Activated CD4-positive, alpha-beta T cell treated with anti-CD3 and anti-CD28 coated beads, Interleukin-10, Interleukin-2, amounts not matched to agents 100 ng/mL and 50 ng/mL, durations not matched to agents 16 hours and 8 hours (primary cell): ENCODE measurements at regions not wholly inside any gene's neighbourhood (a gene's known extent, or its start where the extent isn't known, plus 50 kb on each side); places are given as distances from the start of the nearest gene placed in this dataset.
"Not testable (repeated sequence)": the region's sequence is repeated elsewhere in the genome, so short reads cannot be mapped to it uniquely, and the experiment has no call there.

Experiments
- DNase-seq: peaks from one replicate; pipeline ENCODE4 v3.0.0-alpha.2; 2020

DNA sequence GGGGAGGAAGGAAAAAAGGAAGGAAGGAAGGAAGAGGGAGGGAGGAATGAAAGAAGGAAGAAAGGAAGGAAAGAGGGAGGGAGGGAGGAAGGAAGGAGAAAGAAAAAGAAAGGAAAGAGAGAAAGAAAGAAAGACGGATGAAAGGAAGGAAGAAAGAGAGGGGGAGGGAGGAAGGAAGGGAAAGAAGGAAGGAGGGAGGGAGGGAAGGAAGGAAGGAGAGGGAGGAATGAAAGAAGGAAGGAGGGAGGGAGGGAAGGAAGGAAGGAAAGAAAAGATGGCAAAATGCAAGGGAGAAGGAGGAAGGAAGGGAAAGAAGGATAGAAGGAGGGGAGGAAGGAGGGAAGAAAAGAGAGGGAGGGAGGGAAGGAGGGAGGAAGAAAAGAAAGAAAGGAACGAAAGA is 257.3 kb upstream of the C16orf82 start:
- no peak for DNase-seq

DNA sequence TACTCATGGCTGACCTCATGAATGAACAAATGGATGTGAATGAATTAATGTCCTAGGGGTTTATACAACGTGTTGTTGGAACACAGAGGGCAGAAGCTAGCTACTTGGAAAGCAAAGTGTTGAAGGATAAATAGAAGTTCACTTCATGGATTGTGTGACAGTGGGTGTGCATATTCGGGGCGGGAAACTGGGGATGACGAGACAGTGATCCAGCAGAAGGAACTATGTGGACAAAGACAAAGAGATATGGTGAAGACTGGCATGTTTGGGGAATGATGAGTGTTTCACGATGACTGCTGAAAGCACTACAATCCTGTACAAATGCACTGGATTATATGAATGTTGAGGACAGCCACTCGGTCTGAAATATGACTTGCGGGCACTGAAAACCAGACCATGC is 250.5 kb upstream of the C16orf82 start:
- no peak for DNase-seq

- no peak for DNase-seq
Observed at GRCh38 chr16:26816885-26817571, 249.7 kb upstream of the C16orf82 start.

GRCh38 chr16:26818393-26818792 is 248.3 kb upstream of the C16orf82 start:
- DNase-seq = no peak

DNA sequence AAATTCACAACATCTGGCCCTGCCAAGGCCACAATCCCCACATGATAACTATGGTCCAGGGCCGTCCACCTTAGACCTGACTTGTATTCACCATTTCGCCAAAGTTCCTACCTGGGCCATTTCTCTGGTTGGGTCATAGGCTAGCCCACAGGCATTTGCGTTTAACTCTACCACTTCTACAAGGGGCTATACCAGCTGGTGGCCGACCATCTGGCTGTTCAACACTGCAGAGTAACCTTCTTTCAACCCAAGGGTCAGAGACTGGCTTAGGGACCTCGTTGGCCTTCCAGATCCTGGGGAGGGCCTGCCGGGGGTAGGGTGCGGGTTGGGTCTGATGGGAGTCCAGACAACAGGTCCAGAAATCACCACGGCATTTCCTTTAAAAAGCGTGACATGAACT is 242.3 kb upstream of the C16orf82 start:
- no peak for DNase-seq

DNA sequence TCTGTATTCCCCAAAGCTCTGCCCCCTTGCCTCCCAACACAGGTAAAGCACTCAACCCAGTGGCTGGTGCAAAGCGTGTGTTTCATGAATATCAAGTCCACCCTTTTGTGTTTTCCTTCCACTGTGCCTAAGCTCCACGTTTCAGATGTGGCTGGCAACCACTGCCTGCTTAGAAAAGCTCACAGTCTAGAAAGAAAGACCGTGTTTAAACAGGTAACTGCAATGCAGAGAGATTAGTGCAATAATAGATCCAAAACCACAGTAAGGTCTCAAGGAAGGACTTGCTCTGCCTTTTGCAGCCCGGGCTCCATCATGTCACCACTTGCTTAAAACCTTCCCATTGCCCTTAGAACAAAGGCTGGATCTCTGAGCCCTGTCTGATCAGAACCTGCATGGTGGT is 240.2 kb upstream of the C16orf82 start:
- DNase-seq = no peak

- no peak for DNase-seq
Observed at GRCh38 chr16:26827386-26827785, 239.3 kb upstream of the C16orf82 start.

DNA sequence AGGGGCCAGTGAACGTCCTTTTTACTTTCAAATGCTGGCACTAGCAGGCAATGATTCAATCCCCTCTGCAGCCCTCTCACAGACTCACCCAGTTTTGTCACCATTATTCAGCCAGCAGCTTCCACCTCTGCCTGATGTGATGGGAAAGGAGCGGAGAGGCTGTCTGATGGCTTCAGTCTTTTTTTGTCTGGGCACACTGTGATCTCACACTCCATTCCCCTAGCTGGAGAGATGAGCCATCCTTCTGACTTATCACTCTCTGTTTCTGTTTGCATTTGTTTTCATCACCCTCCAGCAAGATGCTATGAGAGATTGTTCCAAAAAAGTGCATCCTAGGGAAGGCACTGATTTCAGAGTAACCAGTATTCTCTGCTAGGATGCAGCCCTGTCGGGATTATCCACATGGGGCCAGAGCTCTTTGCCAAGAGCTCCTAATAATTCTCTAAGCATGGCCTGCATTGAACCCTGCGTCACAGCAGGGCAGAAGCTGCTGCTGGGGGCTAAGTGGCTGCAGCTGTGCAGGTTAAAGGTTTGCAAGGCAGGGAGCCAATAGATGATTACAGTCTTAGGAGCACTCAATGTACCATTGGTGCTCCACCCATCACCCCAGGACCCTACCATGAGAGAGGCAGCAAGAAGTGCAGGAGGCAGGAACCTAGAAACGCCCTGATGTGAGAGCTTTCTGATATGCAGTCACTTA is 236.1 kb upstream of the C16orf82 start:
- no peak for DNase-seq

DNA sequence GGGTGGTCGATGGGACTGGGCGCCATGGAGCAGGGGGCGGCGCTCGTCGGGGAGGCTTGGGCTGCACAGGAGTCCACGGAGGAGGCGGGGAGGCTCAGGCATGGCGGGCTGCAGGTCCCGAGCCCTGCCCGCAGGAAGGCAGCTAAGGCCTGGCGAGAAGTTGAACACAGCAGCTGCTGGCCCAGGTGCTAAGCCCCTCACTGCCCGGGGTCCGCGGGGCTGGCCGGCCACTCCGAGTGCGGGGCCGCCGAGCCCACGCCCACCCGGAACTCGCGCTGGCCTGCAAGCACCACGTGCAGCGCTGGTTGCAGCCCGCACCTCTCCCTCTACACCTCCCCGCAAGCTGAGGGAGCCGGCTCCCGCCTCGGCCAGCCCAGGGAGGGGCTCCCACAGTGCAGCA is 230.6 kb upstream of the C16orf82 start:
- not testable (repeated sequence) for DNase-seq

DNA sequence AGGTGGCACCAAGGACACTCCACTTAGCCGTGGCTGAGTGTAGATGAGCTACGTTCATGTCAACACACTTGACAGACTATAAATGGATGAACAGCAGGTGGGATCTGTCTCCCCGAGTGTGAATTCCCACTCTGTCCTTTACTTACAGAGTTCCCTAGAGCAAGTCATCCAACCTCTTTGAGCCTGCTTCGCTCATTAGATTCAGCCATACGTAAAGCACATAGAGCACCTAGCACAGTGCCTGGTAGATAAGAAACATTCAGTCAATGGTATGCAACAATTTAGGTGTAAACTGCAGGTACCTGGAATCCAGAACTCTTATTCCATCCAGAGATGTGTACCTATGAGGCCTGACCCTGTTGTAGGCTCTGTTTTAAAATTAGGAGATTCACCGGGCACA is 227.8 kb upstream of the C16orf82 start:
- DNase-seq = no peak

GRCh38 chr16:26840691-26841090 is 226.0 kb upstream of the C16orf82 start:
- no peak for DNase-seq

DNA sequence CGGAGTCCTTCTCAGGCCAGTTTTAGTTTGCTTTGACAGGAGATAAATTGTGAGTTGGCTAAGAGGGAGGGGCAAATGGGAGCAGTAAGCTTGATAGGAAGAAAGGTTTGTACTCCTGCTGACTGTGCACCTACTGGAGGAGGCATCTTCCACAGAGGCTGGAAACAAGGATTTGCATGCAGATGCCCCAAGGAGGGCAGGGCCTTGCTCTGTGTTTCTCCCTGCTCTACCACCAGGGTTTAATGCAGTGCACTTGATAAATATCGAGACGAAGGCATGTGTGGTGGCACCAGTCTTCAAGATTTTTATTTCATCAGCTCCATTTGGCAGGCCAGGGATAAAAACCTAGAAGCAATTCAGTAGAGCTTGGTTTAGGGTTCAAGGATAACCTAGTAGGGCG is 210.5 kb upstream of the C16orf82 start:
- DNase-seq = no peak

- DNase-seq = no peak
Observed at GRCh38 chr16:26856791-26857190, 209.9 kb upstream of the C16orf82 start.

DNA sequence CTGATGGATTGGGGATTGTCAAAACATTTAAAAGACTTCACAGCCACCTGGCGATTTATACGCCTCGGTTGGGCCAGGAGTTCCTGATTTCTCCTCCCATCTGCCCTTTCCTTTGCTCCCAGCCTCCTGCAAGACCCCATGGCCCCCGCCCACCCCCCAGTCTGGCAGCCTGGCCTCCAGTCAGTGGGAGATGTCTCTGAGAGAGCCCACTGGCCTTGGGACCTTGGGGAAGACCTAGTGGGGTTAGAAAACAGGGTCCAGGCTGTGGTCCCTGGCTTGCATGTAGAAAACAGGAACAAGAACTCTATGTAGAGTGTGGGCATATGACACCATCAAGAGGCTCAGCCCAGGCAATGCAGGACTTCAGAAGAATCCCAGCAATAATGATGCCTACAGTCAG is 209.4 kb upstream of the C16orf82 start:
- no peak for DNase-seq

DNA sequence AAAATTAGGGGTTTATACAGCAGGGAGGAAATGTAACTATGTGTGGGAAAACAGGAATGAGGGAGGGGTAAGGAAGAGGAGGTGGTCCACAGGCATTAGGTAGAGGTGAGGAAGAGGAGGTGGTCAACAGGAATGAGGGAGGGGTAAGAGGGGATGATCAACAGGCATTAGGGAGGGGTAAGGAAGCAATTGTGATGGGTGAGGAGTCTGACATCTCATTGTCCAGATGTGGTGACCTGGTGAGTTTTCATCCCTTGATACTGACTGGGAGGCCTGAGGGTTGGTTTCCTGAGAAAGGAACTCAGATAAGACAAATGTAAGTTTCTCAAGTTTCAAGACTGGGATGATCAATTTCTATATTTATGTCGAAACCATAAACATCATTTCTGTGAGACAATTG is 206.2 kb upstream of the C16orf82 start:
- DNase-seq = no peak

- no peak for DNase-seq
Observed at GRCh38 chr16:26863931-26864330, 202.8 kb upstream of the C16orf82 start.

DNA sequence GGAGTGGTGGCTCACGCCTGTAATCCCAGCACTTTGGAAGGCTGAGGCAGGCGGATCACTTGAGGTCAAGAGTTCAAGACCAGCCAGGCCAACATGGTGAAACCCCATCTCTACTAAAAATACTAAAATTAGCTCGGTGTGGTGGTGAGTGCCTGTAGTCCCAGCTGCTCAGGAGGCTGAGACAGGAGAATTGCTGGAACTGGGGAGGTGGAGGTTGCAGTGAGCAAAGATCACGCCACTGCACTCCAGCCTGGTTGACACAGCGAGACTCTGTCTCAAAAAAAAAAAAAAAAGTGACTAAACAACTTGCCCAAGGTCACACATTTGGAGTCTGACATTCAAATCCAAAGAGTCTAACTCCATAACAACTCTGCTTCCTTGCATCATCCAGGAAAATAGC is 192.4 kb upstream of the C16orf82 start:
- not testable (repeated sequence) for DNase-seq

DNA sequence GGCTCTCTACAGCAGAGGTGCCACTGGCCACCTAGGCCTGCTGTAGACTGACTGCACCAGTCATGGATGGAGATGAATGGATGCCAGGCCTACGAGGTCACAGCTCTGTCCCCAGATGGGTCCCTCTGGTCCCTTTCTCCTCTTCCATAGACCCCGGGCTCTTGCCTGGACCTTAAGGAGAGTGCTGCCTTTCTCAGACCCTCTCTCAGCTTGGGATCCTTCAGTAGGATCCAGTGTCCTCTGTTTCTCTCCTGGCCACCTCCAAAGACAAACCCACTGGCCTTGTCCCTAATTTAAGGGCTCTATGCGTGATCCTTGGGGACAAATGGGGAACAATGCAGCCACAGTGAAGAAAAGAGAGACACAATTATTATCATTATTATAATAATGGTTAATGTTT is 189.3 kb upstream of the C16orf82 start:
- no peak for DNase-seq

DNA sequence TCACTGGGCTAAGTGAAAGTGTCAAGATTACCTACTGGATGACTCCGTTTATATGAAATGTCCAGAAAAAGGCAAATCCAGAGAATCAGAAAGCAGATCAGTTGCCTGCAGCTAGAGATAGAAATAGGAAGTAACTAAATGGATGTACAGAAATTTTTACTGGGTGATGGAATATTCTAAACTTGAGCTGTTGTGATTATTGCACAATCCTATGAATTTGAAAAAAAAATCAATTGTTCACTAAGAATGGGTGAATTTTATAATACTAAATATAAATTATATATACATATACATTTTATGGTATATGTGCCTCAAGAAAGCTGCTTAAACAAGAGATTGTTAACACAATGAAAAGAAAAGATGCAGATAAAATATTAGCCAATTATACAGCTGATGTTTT is 181.1 kb upstream of the C16orf82 start:
- no peak for DNase-seq

DNA sequence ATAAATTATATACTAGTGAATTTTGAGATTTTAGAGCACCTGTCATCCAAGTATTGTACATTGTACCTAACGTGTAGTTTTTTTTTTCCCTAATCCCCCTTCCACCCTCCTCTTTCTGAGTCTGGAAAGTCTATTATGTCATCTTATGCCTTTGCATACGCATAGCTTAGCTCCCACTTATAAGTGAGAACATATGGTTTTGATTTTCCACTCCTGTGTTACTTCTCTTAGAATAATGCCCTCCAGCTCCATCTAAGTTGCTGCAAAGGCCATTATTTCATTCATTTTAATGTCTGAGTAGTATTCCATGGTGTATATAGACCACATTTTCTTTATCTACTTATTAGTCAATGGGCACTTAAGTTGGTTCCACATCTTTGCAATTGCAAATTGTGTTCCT is 177.0 kb upstream of the C16orf82 start:
- DNase-seq = no peak

GRCh38 chr16:26898200-26898599 is 168.5 kb upstream of the C16orf82 start:
- no peak for DNase-seq

GRCh38 chr16:26901196-26901861 is 165.4 kb upstream of the C16orf82 start:
- DNase-seq = no peak

- DNase-seq = no peak
Observed at GRCh38 chr16:26901983-26902382, 164.7 kb upstream of the C16orf82 start.

GRCh38 chr16:26905336-26905735 is 161.4 kb upstream of the C16orf82 start:
- no peak for DNase-seq
